ENCODE measurements at regions not wholly inside any gene's neighbourhood (a gene's known extent, or its start where the extent isn't known, plus 50 kb on each side); places are given as distances from the start of the nearest gene placed in this dataset.

- Histone ChIP-seq H3K9me1 (replicated peaks; ENCODE audit: control insufficient read depth, extremely low read depth, insufficient read depth, low read length) (no peaks in the 10 kb centered on the region), H2AFZ (ENCODE audit: low read depth, low read length) (no peak overlapping the region), H3K4me3 (replicated peaks in 1 of 3; ENCODE audit: insufficient read depth in 1 of 3, low read depth in 1 of 3, low read length in 3 of 3) (no peak overlapping the region), H4K20me1 (replicated peaks; ENCODE audit: control insufficient read depth, extremely low read depth, insufficient read depth, low read length) (no peaks in the 10 kb centered on the region), H3K4me2 (ENCODE audit: insufficient read depth, low read length) (peak overlapping the region; percentile 57), H3K79me2 (ENCODE audit: control insufficient read depth, insufficient read depth, low read length) (no peaks in the 10 kb centered on the region), H3K9me3 (replicated peaks; ENCODE audit: control insufficient read depth, insufficient read depth, low read length) (no peaks in the 10 kb centered on the region), H3K27ac (ENCODE audit: insufficient read depth, low read depth, low read length) (peak overlapping the region; percentile 48), H3K9ac (replicated peaks; ENCODE audit: extremely low read depth, insufficient read depth, low read length) (no peak overlapping the region), H3K4me1 (ENCODE audit: control insufficient read depth, extremely low read depth, insufficient read depth, low read length) (peaks cover 35% of the 10 kb centered on the region), H3K27me3 (ENCODE audit: control insufficient read depth in 2 of 2, insufficient read depth in 2 of 2, low read length in 2 of 2) (no peaks in the 10 kb centered on the region), H3K36me3 (ENCODE audit: control insufficient read depth in 2 of 2, extremely low read depth in 1 of 2, insufficient read depth in 2 of 2, low read length in 2 of 2) (no peaks in the 10 kb centered on the region)
- dilution Hi-C loops (cut with MboI; ENCODE audit: extremely low pct_ligation_motif_present, low sequenced_read_pairs): no loop called here
- POLR2A ChIA-PET: interaction anchor here (0.7 to 1.1 kb wide), 2 partner anchors 84 to 614 kb away, joined by 3 read pairs; partner anchors contain the start of gene SPRY2
- DNase-seq (ENCODE audit: low read depth, low spot score): peak; percentile 82
- intact Hi-C loops (cut with micrococcal nuclease): loop anchor here (1.0 to 10.0 kb wide), 4 partner anchors 31 to 911 kb away; no protein-coding TSS in a partner anchor
- no peak for TF ChIP-seq MYC (IDR thresholded peaks at IDR 0.05; ENCODE audit: low read depth, low read length)
- peak; percentile 55 for TF ChIP-seq JUN (IDR thresholded peaks at IDR 0.05; ENCODE audit: borderline replicate concordance, insufficient read depth, insufficient read length, low read depth)
- peak; percentile 21 for TF ChIP-seq GATA2 (IDR thresholded peaks at IDR 0.05; ENCODE audit: insufficient read depth, insufficient read length, low read depth, low read length)
- TF ChIP-seq FOS (IDR thresholded peaks at IDR 0.05; ENCODE audit: borderline replicate concordance, insufficient read depth, low read length): peak; percentile 88
- peak; percentile 79 for FAIRE-seq
- BruUV-seq (replicated peaks): no TSS peak
- CTCF ChIA-PET: interaction anchor here (0.9 to 4.7 kb wide), 11 partner anchors 10 to 613 kb away, joined by 3 to 29 read pairs (median 4); no protein-coding TSS in a partner anchor
Observed at GRCh38 chr13:80955501-80955900, 614.6 kb upstream of the SPRY2 start.

GRCh38 chr13:80952158-80952557, 611.2 kb upstream of the SPRY2 start:
- no peaks in the 10 kb centered on the region for H3K27me3 ChIP-seq (ENCODE audit: control insufficient read depth in 2 of 2, insufficient read depth in 2 of 2, low read length in 2 of 2)
- DNase-seq (ENCODE audit: low read depth, low spot score): no peak
- no peak overlapping the region for H3K4me2 ChIP-seq (ENCODE audit: insufficient read depth, low read length)
- H3K79me2 ChIP-seq (ENCODE audit: control insufficient read depth, insufficient read depth, low read length): no peaks in the 10 kb centered on the region
- peaks cover 27% of the 10 kb centered on the region for H3K4me1 ChIP-seq (ENCODE audit: control insufficient read depth, extremely low read depth, insufficient read depth, low read length)
- H2AFZ ChIP-seq (ENCODE audit: low read depth, low read length): no peak overlapping the region
- intact Hi-C loops (cut with micrococcal nuclease): loop anchor here (10.0 kb wide), 1 partner anchor 907 kb away; no protein-coding TSS in a partner anchor
- ChIA-PET POLR2A (no interaction called here), CTCF (no interaction called here)
- TF ChIP-seq CTCF (IDR thresholded peaks at IDR 0.05; ENCODE audit: extremely low read depth in 1 of 2, insufficient read depth in 1 of 2, low read depth in 1 of 2, low read length in 2 of 2) (no peak), POLR2AphosphoS5 (IDR thresholded peaks at IDR 0.05; ENCODE audit: insufficient read depth, low read depth, low read length) (no peak), FOS (IDR thresholded peaks at IDR 0.05; ENCODE audit: borderline replicate concordance, insufficient read depth, low read length) (no peak), MYC (IDR thresholded peaks at IDR 0.05; ENCODE audit: low read depth, low read length) (no peak), EZH2 (IDR thresholded peaks at IDR 0.05; ENCODE audit: borderline replicate concordance, low read depth, low read length, severe bottlenecking) (no peak), MAX (IDR thresholded peaks at IDR 0.05; ENCODE audit: insufficient read depth, insufficient read length) (no peak), JUN (IDR thresholded peaks at IDR 0.05; ENCODE audit: borderline replicate concordance, insufficient read depth, insufficient read length, low read depth) (no peak), POLR2A (IDR thresholded peaks at IDR 0.05; ENCODE audit: low read depth, low read length) (no peak), GATA2 (IDR thresholded peaks at IDR 0.05; ENCODE audit: insufficient read depth, insufficient read length, low read depth, low read length) (no peak)
- BruUV-seq (replicated peaks): no TSS peak
- no peak overlapping the region for H3K27ac ChIP-seq (ENCODE audit: insufficient read depth, low read depth, low read length)
- H3K9me3 ChIP-seq (replicated peaks; ENCODE audit: control insufficient read depth, insufficient read depth, low read length): no peaks in the 10 kb centered on the region
- dilution Hi-C loops (cut with MboI; ENCODE audit: extremely low pct_ligation_motif_present, low sequenced_read_pairs): no loop called here
- H3K9me1 ChIP-seq (replicated peaks; ENCODE audit: control insufficient read depth, extremely low read depth, insufficient read depth, low read length): no peaks in the 10 kb centered on the region
- H3K36me3 ChIP-seq (ENCODE audit: control insufficient read depth in 2 of 2, extremely low read depth in 1 of 2, insufficient read depth in 2 of 2, low read length in 2 of 2): no peaks in the 10 kb centered on the region
- no peak overlapping the region for H3K9ac ChIP-seq (replicated peaks; ENCODE audit: extremely low read depth, insufficient read depth, low read length)
- H4K20me1 ChIP-seq (replicated peaks; ENCODE audit: control insufficient read depth, extremely low read depth, insufficient read depth, low read length): no peaks in the 10 kb centered on the region
- no peak for FAIRE-seq
- no peak overlapping the region for H3K4me3 ChIP-seq (replicated peaks in 1 of 3; ENCODE audit: insufficient read depth in 1 of 3, low read depth in 1 of 3, low read length in 3 of 3)

Measured in endothelial cell of umbilical vein (primary cell).